GM23338 (cell line): ENCODE measurements at regions not wholly inside any gene's neighbourhood (a gene's known extent, or its start where the extent isn't known, plus 50 kb on each side); places are given as distances from the start of the nearest gene placed in this dataset.
A peak's percentile ranks its signal among the peaks of the same experiment; 100 is the strongest.

ENCODE experiments used
- CREB1 ChIP-seq: fragments of 250-450 bp; sonication (Bioruptor Pico); IDR thresholded peaks from 2 replicates; pipeline ENCODE4 v1.5.0; 2020; ENCODE audit warnings: low read depth, mild to moderate bottlenecking, moderate library complexity
- CTCF ChIP-seq, 2 experiments: fragments of 200-600 bp in 1 of 2; sonication (generic) in 1 of 2; conservative IDR thresholded peaks; 2 replicates each; pipeline versions ENCODE4 v1.5.1 to v1.6.1; 2016 to 2017; ENCODE audit warnings: antibody characterized with exemption in 2 of 2, low read depth in 2 of 2, mild to moderate bottlenecking in 2 of 2, moderate library complexity in 1 of 2
- EZH2 ChIP-seq: fragments of 200-600 bp; sonication (generic); IDR thresholded peaks from one replicate; pipeline ENCODE4 v1.8.0; 2017; ENCODE audit warnings: antibody characterized with exemption, mild to moderate bottlenecking, low read depth; ENCODE audit not compliant: unreplicated experiment
- EZH2phosphoT487 ChIP-seq: fragments of 200-600 bp; sonication (generic); IDR thresholded peaks from one replicate; pipeline ENCODE4 v1.8.1; 2018; ENCODE audit warnings: antibody characterized with exemption; ENCODE audit not compliant: unreplicated experiment
- JUNB ChIP-seq: IDR thresholded peaks from one replicate; pipeline ENCODE4 v1.6.1; 2016; ENCODE audit warnings: antibody characterized with exemption; ENCODE audit not compliant: unreplicated experiment
- NANOG ChIP-seq: IDR thresholded peaks from 2 replicates; pipeline ENCODE4 v1.6.1; 2016; ENCODE audit warnings: antibody characterized with exemption, borderline replicate concordance
- POLR2AphosphoS5 ChIP-seq: IDR thresholded peaks from 2 replicates; pipeline ENCODE4 v1.6.1; 2016; ENCODE audit warnings: antibody characterized with exemption, low read depth
- REST ChIP-seq: IDR thresholded peaks from one replicate; pipeline ENCODE4 v1.6.1; 2018; ENCODE audit warnings: antibody characterized with exemption; ENCODE audit not compliant: unreplicated experiment
- STAT1 ChIP-seq: IDR thresholded peaks from one replicate; pipeline ENCODE4 v1.6.1; 2016; ENCODE audit warnings: antibody characterized with exemption; ENCODE audit not compliant: unreplicated experiment
- ZNF114 ChIP-seq: fragments of 250-450 bp; sonication (Bioruptor Pico); IDR thresholded peaks from 2 replicates; pipeline ENCODE4 v1.5.0; 2020; ENCODE audit warnings: mild to moderate bottlenecking, moderate library complexity
- ZNF462 ChIP-seq: fragments of 250-450 bp; sonication (Bioruptor Pico); IDR thresholded peaks from 2 replicates; pipeline ENCODE4 v1.5.0; 2020; ENCODE audit warnings: mild to moderate bottlenecking, moderate library complexity

- no peak for TF ChIP-seq JUNB
- no peak for TF ChIP-seq REST
- TF ChIP-seq CTCF (conservative IDR thresholded peaks at IDR 0.05; ENCODE audit: low read depth in 2 of 2): no peak
- no peak for TF ChIP-seq POLR2AphosphoS5
- no peak for TF ChIP-seq EZH2
- peak; percentile 59; the same call in 1 of the 2 replicates for TF ChIP-seq ZNF462 (CRISPR knock-in tag)
- no peak for TF ChIP-seq EZH2phosphoT487
- TF ChIP-seq CREB1: no peak
- TF ChIP-seq NANOG: no peak
- no peak for TF ChIP-seq ZNF114
- no peak for TF ChIP-seq STAT1
Observed at GRCh38 chr3:101144105-101144504, 150.9 kb upstream of the ABI3BP start.
